ENCODE measurements at regions not wholly inside any gene's neighbourhood (a gene's known extent, or its start where the extent isn't known, plus 50 kb on each side); places are given as distances from the start of the nearest gene placed in this dataset.

DNA sequence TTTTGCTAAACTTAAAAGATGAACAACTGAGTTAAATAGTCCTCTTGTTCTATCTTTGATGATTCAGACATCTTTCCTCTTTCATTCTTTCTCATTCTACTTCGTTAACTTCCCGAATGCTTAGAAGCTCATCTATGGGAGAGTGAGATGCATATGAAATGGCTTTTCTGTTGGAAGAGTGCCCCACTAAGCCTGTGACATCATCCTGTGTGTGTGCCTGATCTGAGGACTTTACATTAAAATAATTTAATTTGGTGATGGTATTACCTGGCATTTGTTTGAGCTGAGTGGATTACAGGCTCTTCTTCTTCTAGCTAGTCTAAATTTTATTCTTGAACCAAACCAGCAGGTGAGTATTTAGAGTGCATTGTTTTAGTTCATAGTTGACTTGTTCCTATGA lies 626.5 kb downstream of the QKI start:
- no peak for TF ChIP-seq EZH2phosphoT487 (IDR thresholded peaks at IDR 0.05; ENCODE audit: insufficient read depth, low read depth)
- no peak for TF ChIP-seq EZH2 (IDR thresholded peaks at IDR 0.05; ENCODE audit: insufficient read depth, poor library complexity, severe bottlenecking)
